Stomach (tissue), 4 donors: ENCODE measurements at regions not wholly inside any gene's neighbourhood (a gene's known extent, or its start where the extent isn't known, plus 50 kb on each side); places are given as distances from the start of the nearest gene placed in this dataset.

Experiments used
- EP300 ChIP-seq: sonication (generic); formaldehyde crosslinking; IDR thresholded peaks from one replicate; pipeline ENCODE4 v1.6.1; 2017; ENCODE audit warnings: antibody characterized with exemption
- POLR2A ChIP-seq, 4 donors: fragments of 450-650 bp; IDR thresholded peaks; one replicate each; pipeline ENCODE4 v1.6.1; 2016; ENCODE audit warnings: antibody characterized with exemption in 4 of 4, control low read depth in 2 of 4, mild to moderate bottlenecking in 1 of 4, moderate library complexity in 1 of 4
- POLR2AphosphoS5 ChIP-seq, 3 donors: sonication (generic); formaldehyde crosslinking; IDR thresholded peaks; one replicate each; pipeline ENCODE4 v1.6.1; 2016; ENCODE audit warnings: antibody characterized with exemption in 3 of 3
- TF ChIP-seq, protein P1 (sequence below), 7 experiments: fragments of 450-650 bp in 4 of 7; fragments of 200-600 bp in 3 of 7; sonication (generic) in 3 of 7; IDR thresholded peaks; one replicate each; pipeline ENCODE4 v1.5.1; 2016 to 2019; ENCODE audit warnings: antibody characterized with exemption in 7 of 7, control low read depth in 2 of 7, mild to moderate bottlenecking in 1 of 7

DNA sequence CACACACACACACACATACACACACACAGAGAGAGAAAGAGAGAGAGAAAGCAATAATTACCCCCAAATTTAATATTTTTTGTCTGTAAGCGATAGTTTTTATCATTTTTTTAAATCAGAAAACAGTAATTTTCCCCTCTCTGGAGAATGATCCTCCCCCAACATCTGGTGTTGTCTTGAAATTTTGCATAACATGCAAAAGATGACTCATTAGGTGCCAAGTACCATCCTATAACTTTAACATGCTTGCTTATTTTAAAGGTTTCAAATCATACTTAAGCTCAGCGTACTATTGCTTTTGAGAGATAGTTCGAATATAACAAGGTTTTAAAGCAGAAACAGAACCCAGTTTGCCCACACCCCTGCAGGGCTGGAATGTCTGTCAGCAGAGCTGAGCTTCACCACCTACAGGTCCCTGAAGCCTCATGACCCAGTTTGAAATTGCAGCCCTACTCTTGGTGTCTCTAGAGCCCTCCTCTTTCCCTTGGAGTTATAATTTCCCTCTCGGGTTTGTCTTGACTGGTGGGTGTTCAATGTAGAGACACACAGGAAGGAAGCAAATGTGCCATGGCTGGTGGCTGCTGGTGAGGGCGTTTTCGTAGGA, 175.0 kb upstream of the HS3ST1 start:
- no peak for TF ChIP-seq POLR2A (IDR thresholded peaks at IDR 0.05)
- TF ChIP-seq, protein P1, sequence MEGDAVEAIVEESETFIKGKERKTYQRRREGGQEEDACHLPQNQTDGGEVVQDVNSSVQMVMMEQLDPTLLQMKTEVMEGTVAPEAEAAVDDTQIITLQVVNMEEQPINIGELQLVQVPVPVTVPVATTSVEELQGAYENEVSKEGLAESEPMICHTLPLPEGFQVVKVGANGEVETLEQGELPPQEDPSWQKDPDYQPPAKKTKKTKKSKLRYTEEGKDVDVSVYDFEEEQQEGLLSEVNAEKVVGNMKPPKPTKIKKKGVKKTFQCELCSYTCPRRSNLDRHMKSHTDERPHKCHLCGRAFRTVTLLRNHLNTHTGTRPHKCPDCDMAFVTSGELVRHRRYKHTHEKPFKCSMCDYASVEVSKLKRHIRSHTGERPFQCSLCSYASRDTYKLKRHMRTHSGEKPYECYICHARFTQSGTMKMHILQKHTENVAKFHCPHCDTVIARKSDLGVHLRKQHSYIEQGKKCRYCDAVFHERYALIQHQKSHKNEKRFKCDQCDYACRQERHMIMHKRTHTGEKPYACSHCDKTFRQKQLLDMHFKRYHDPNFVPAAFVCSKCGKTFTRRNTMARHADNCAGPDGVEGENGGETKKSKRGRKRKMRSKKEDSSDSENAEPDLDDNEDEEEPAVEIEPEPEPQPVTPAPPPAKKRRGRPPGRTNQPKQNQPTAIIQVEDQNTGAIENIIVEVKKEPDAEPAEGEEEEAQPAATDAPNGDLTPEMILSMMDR (IDR thresholded peaks at IDR 0.05), result no peak
- TF ChIP-seq POLR2AphosphoS5 (IDR thresholded peaks at IDR 0.05), result no peak
- TF ChIP-seq EP300, result no peak
